NCI-H446 (cell line): ENCODE measurements at regions not wholly inside any gene's neighbourhood (a gene's known extent, or its start where the extent isn't known, plus 50 kb on each side); places are given as distances from the start of the nearest gene placed in this dataset.
A peak's percentile ranks its signal among the peaks of the same experiment; 100 is the strongest.
"Not testable (repeated sequence)": the region's sequence is repeated elsewhere in the genome, so short reads cannot be mapped to it uniquely, and the experiment has no call there.

Experiments used
- DNase-seq, 2 experiments: peaks; one replicate each; lab custom pipeline; 2025; lab: John Stamatoyannopoulos, UW

GRCh38 chr5:92560698-92561401 lies 1020.2 kb downstream of the NR2F1-AS1 start:
- peak in 1 of 2 experiments; percentile 63 for DNase-seq

GRCh38 chr5:92559781-92560180 lies 1021.2 kb downstream of the NR2F1-AS1 start:
- DNase-seq = peak in 1 of 2 experiments; percentile 53

GRCh38 chr5:92559331-92559730 lies 1021.7 kb downstream of the NR2F1-AS1 start:
- DNase-seq = no peak

GRCh38 chr5:92556747-92557146 lies 1024.3 kb downstream of the NR2F1-AS1 start:
- DNase-seq = no peak

- no peak for DNase-seq
Measured at GRCh38 chr5:92554447-92555085, 1026.5 kb downstream of the NR2F1-AS1 start.

GRCh38 chr5:92553326-92553725 lies 1027.7 kb downstream of the NR2F1-AS1 start:
- no peak for DNase-seq

- DNase-seq = peak in 1 of 2 experiments; percentile 21
Measured at GRCh38 chr5:92552206-92553160, 1028.5 kb downstream of the NR2F1-AS1 start.

GRCh38 chr5:92548346-92548745 lies 1032.7 kb downstream of the NR2F1-AS1 start:
- DNase-seq = no peak

- no peak for DNase-seq
Measured at GRCh38 chr5:92544596-92544995, 1036.4 kb downstream of the NR2F1-AS1 start.

- DNase-seq = no peak
Measured at GRCh38 chr5:92544036-92544435, 1037.0 kb downstream of the NR2F1-AS1 start.

GRCh38 chr5:92543201-92543600 lies 1037.8 kb downstream of the NR2F1-AS1 start:
- no peak for DNase-seq

- DNase-seq = not testable (repeated sequence)
Measured at GRCh38 chr5:92542017-92542416, 1039.0 kb downstream of the NR2F1-AS1 start.

- no peak for DNase-seq
Measured at GRCh38 chr5:92527311-92528078, 1053.5 kb downstream of the NR2F1-AS1 start.

- no peak for DNase-seq
Measured at GRCh38 chr5:92525131-92525530, 1055.9 kb downstream of the NR2F1-AS1 start.

GRCh38 chr5:92519811-92520632 lies 1061.0 kb downstream of the NR2F1-AS1 start:
- peak; percentile 10 to 11 for DNase-seq

GRCh38 chr5:92518318-92518904 lies 1062.6 kb downstream of the NR2F1-AS1 start:
- peak in 1 of 2 experiments; percentile 30 for DNase-seq

- no peak for DNase-seq
Measured at GRCh38 chr5:92514896-92515295, 1066.1 kb downstream of the NR2F1-AS1 start.

- no peak for DNase-seq
Measured at GRCh38 chr5:92513067-92513466, 1068.0 kb downstream of the NR2F1-AS1 start.

- DNase-seq = no peak
Measured at GRCh38 chr5:92508271-92508670, 1072.7 kb downstream of the NR2F1-AS1 start.

- DNase-seq = no peak
Measured at GRCh38 chr5:92505925-92506324, 1075.1 kb downstream of the NR2F1-AS1 start.
